ENCODE measurements at regions not wholly inside any gene's neighbourhood (a gene's known extent, or its start where the extent isn't known, plus 50 kb on each side); places are given as distances from the start of the nearest gene placed in this dataset.

DNA sequence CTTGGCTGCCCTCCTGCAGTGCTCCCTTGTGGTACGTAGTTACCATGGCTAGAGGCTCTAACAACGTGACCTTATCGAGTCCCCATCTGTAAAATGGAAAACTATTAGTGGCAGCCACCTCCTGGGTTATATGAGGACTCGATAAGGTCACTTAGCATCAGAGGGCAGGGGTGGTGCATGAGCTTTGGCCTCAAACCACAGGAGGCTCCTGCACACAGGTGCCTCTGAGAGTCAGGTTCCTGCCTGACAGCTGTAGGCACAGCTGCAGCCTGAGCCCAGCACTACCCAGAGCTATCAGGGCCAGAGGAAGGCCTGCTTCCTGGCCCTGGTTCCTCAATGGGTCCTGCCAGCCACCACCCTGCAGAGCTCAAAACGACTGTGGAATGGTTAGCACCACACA, 57.2 kb upstream of the SEC14L1 start:
- WGBS, 2 donors: 63 to 100% methylated on average over 1 to 4 of the region's 5 CpGs
- Histone ChIP-seq H3K4me1 (peaks cover 3 to 18% (median 10%) of the 10 kb centered on the region in 3 donors), H3K27ac (no peak overlapping the region), H3K27me3 (peaks cover 0 to 24% (median 0%) of the 10 kb centered on the region in 4 donors), H3K4me3 (no peak overlapping the region), H3K36me3 (no peaks in the 10 kb centered on the region), H3K9me3 (no peaks in the 10 kb centered on the region)
- intact Hi-C loops (cut with DNase I): no loop called here
- no peak for TF ChIP-seq POLR2A (IDR thresholded peaks at IDR 0.05)
- TF ChIP-seq CTCF (IDR thresholded peaks at IDR 0.05): no peak
- DNase-seq: no peak

GRCh38 chr17:77085926-77086432, 54.8 kb upstream of the SEC14L1 start:
- H3K27ac ChIP-seq: no peak overlapping the region
- TF ChIP-seq POLR2A (IDR thresholded peaks at IDR 0.05): no peak
- TF ChIP-seq CTCF (IDR thresholded peaks at IDR 0.05): no peak

GRCh38 chr17:77086433-77087010, 54.2 kb upstream of the SEC14L1 start:
- DNase-seq: peak; percentile 19
- H3K4me1 ChIP-seq: peaks cover 9 to 47% (median 22%) of the 10 kb centered on the region in 3 donors
- WGBS, 2 donors: 15 to 17% methylated on average over 11 of the region's 11 CpGs
- intact Hi-C loops (cut with DNase I): loop anchor here (2.0 kb wide), 1 partner anchor 162 kb away; no protein-coding TSS in a partner anchor
- TF ChIP-seq CTCF (IDR thresholded peaks at IDR 0.05): peak; percentile 88 to 95 (median 91)
- TF ChIP-seq POLR2A (IDR thresholded peaks at IDR 0.05): no peak
- peak overlapping the region in 1 of 4 donors; percentile 2 for H3K27ac ChIP-seq
- H3K27me3 ChIP-seq: peaks cover 0 to 13% (median 0%) of the 10 kb centered on the region in 4 donors
- H3K4me3 ChIP-seq: peak overlapping the region in 1 of 4 donors; percentile 28
- peaks cover 0 to 17% (median under 1%) of the 10 kb centered on the region in 3 donors for H3K36me3 ChIP-seq
- H3K9me3 ChIP-seq: no peaks in the 10 kb centered on the region

More at GRCh38 chr17:77085926-77086432, 54.8 kb upstream of the SEC14L1 start:
- Histone ChIP-seq H3K9me3 (no peaks in the 10 kb centered on the region), H3K36me3 (peaks cover 0 to 11% (median 0%) of the 10 kb centered on the region in 3 donors), H3K4me3 (no peak overlapping the region), H3K27me3 (peaks cover 0 to 13% (median 0%) of the 10 kb centered on the region in 4 donors), H3K4me1 (peaks cover 9 to 41% (median 22%) of the 10 kb centered on the region in 3 donors)
- DNase-seq: no peak
- intact Hi-C loops (cut with DNase I): loop anchor here (2.0 kb wide), 1 partner anchor 163 kb away; no protein-coding TSS in a partner anchor
- WGBS, 2 donors: 56 to 61% methylated on average over 5 of the region's 8 CpGs

GRCh38 chr17:77087650-77088454, 52.9 kb upstream of the SEC14L1 start:
- no peaks in the 10 kb centered on the region for H3K9me3 ChIP-seq
- TF ChIP-seq POLR2A (IDR thresholded peaks at IDR 0.05): no peak
- TF ChIP-seq CTCF (IDR thresholded peaks at IDR 0.05): no peak
- H3K27me3 ChIP-seq: peaks cover 0 to 13% (median 0%) of the 10 kb centered on the region in 4 donors
- peaks cover 9 to 57% (median 22%) of the 10 kb centered on the region in 3 donors for H3K4me1 ChIP-seq
- 60 to 68% methylated on average over 11 to 12 of the region's 16 CpGs for WGBS, 2 donors
- intact Hi-C loops (cut with DNase I): loop anchor here (2.0 kb wide), 1 partner anchor 161 kb away; no protein-coding TSS in a partner anchor
- H3K4me3 ChIP-seq: peak overlapping the region; percentile 83 to 90 (median 86)
- H3K27ac ChIP-seq: peak overlapping the region; percentile 89 to 94 (median 91)
- no peak for DNase-seq
- peaks cover 0 to 30% (median 8%) of the 10 kb centered on the region in 3 donors for H3K36me3 ChIP-seq
